K562 (cell line): ENCODE measurements at regions not wholly inside any gene's neighbourhood (a gene's known extent, or its start where the extent isn't known, plus 50 kb on each side); places are given as distances from the start of the nearest gene placed in this dataset.

Experiments
- ATAC-seq: fragments of 200-7000 bp; cut with Tn5 transposase; 3 replicates; pipeline ENCODE4 v1.9.1; 2020; ENCODE audit warnings: moderate library complexity
- BruUV-seq: library from RNA; stranded (reverse); fragments of 400-500 nt; replicated peaks from 2 replicates; lab custom pipeline; 2021; lab: Mats Ljungman, UMichigan
- CTCF ChIA-PET: fragments of 300-600 bp; formaldehyde crosslinking; extraction: SDS; loops from one replicate; lab custom pipeline; 2021; ENCODE audit warnings: low intra/inter-chr PET ratio; lab: Yijun Ruan, JAX
- POLR2A ChIA-PET: fragments of 300-600, 350-650 bp; sonication (Branson Sonifier 250); formaldehyde crosslinking; extraction: SDS; loops from one replicate; lab custom pipeline; 2021; ENCODE audit warnings: antibody characterized with exemption, inconsistent platforms; lab: Yijun Ruan, JAX
- DNase-seq, 4 experiments: peaks; one replicate each; pipeline versions ENCODE4 v3.0.0 to v3.0.0-alpha.2; 2011 to 2018; ENCODE audit warnings: low spot score in 3 of 4, mixed read lengths in 3 of 4; ENCODE audit errors: extremely low read depth in 1 of 4
- FAIRE-seq: peaks from 2 replicates; lab custom pipeline; 2011; peaks lifted over from hg19 to GRCh38; lab: Jason Lieb, UNC
- H2AFZ ChIP-seq: 2 replicates; pipeline ENCODE4 v1.6.0; 2011; ENCODE audit warnings: low read depth, low read length, control low read depth, inconsistent platforms
- H3K27ac ChIP-seq: fragments of 200-600 bp; 3 replicates; pipeline ENCODE4 v1.8.0; 2011; ENCODE audit warnings: low read depth, mild to moderate bottlenecking, control low read depth, inconsistent platforms, low read length, moderate library complexity, mixed read lengths; ENCODE audit errors: extremely low read depth
- H3K27me3 ChIP-seq, 2 experiments: fragments of 300-600 bp in 1 of 2; 2 replicates in 1 of 2; 3 replicates in 1 of 2; pipeline versions ENCODE4 v1.6.0 to v1.8.0; 2011; ENCODE audit warnings: inconsistent platforms in 2 of 2, low read length in 2 of 2, mild to moderate bottlenecking in 1 of 2, mixed read lengths in 1 of 2, moderate library complexity in 1 of 2; ENCODE audit not compliant: control insufficient read depth in 2 of 2, insufficient read depth in 2 of 2
- H3K36me3 ChIP-seq: fragments of 300-600 bp; 3 replicates; pipeline ENCODE4 v1.8.0; 2011; ENCODE audit warnings: mild to moderate bottlenecking, low read length, inconsistent platforms; ENCODE audit not compliant: control insufficient read depth, insufficient read depth
- H3K4me1 ChIP-seq, 2 experiments: fragments of 200-600 bp in 1 of 2; replicated peaks in 1 of 2; 2 replicates in 1 of 2; 3 replicates in 1 of 2; pipeline versions ENCODE4 v1.5.1 to v1.8.0; 2011; ENCODE audit warnings: inconsistent platforms in 2 of 2, low read length in 2 of 2, mild to moderate bottlenecking in 1 of 2, mixed read lengths in 1 of 2, moderate library complexity in 1 of 2; ENCODE audit not compliant: control insufficient read depth in 2 of 2, insufficient read depth in 2 of 2
- H3K4me2 ChIP-seq: 2 replicates; pipeline ENCODE4 v1.6.1; 2011; ENCODE audit warnings: low read length, control low read depth, inconsistent platforms, mixed read lengths; ENCODE audit not compliant: insufficient read depth
- H3K4me3 ChIP-seq: fragments of 200-600 bp; sonication (generic), shearing (Covaris generic); 2 replicates; pipeline ENCODE4 v1.5.1; 2016; ENCODE audit warnings: control low read depth, inconsistent platforms
- H3K79me2 ChIP-seq: fragments of 200-600 bp; 3 replicates; pipeline ENCODE4 v1.8.0; 2011; ENCODE audit warnings: low read length, inconsistent platforms; ENCODE audit not compliant: control insufficient read depth, insufficient read depth
- H3K9ac ChIP-seq, 2 experiments: 2 replicates each; pipeline versions ENCODE4 v1.6.0 to v1.6.1; 2011; ENCODE audit warnings: low read depth in 2 of 2, low read length in 2 of 2, control low read depth in 1 of 2, inconsistent platforms in 1 of 2, mild to moderate bottlenecking in 1 of 2, mixed read lengths in 1 of 2; ENCODE audit not compliant: insufficient read depth in 1 of 2
- H3K9me1 ChIP-seq: one replicate; pipeline ENCODE4 v1.6.0; 2011; ENCODE audit warnings: inconsistent platforms, mild to moderate bottlenecking, low read length, moderate library complexity; ENCODE audit not compliant: control insufficient read depth, insufficient read depth
- H3K9me3 ChIP-seq: replicated peaks from 2 replicates; pipeline ENCODE4 v1.5.1; 2011; ENCODE audit warnings: low read depth, low read length, inconsistent platforms; ENCODE audit not compliant: control insufficient read depth, insufficient read depth
- H4K20me1 ChIP-seq: replicated peaks from 2 replicates; pipeline ENCODE4 v1.6.1; 2011; ENCODE audit warnings: low read length, inconsistent platforms, mixed read lengths; ENCODE audit not compliant: control insufficient read depth, insufficient read depth
- CTCFL ChIP-seq: IDR thresholded peaks from 2 replicates; pipeline ENCODE4 v1.6.1; 2011; ENCODE audit warnings: borderline replicate concordance, low read depth, mild to moderate bottlenecking, moderate library complexity, low read length; ENCODE audit not compliant: insufficient read depth, poor library complexity, severe bottlenecking
- ESRRB ChIP-seq: fragments of 250-450 bp; sonication (Bioruptor Pico); IDR thresholded peaks from 2 replicates; pipeline ENCODE4 v1.5.0; 2020; ENCODE audit warnings: mild to moderate bottlenecking, moderate library complexity, borderline replicate concordance
- GTF3C2 ChIP-seq: IDR thresholded peaks from 3 replicates; pipeline ENCODE4 v1.6.1; 2011; ENCODE audit warnings: borderline replicate concordance, mild to moderate bottlenecking, moderate library complexity; ENCODE audit not compliant: insufficient read length; ENCODE audit errors: extremely low read depth
- MAFG ChIP-seq: fragments of 450-650 bp; conservative IDR thresholded peaks from 2 replicates; pipeline ENCODE4 v1.6.1; 2016; ENCODE audit warnings: missing genetic modification characterization, missing compliant biosample characterization
- MYC ChIP-seq, 2 experiments: fragments of 250-450 bp in 1 of 2; sonication (Bioruptor Pico) in 1 of 2; IDR thresholded peaks; 2 replicates each; pipeline versions ENCODE4 v1.5.1 to v1.6.1; 2012 to 2021; ENCODE audit warnings: low read depth in 2 of 2, borderline replicate concordance in 1 of 2, improper control_type of control experiment in 1 of 2, low read length in 1 of 2, mild to moderate bottlenecking in 1 of 2, moderate library complexity in 1 of 2
- RBM17 ChIP-seq: fragments of 200-400 bp; formaldehyde crosslinking; IDR thresholded peaks from 2 replicates; pipeline ENCODE4 v1.6.1; 2017; ENCODE audit warnings: low read depth, mild to moderate bottlenecking, low read length, borderline replicate concordance
- ZNF263 ChIP-seq: sonication (generic); formaldehyde crosslinking; IDR thresholded peaks from 2 replicates; pipeline ENCODE4 v1.8.0; 2022; ENCODE audit warnings: mild to moderate bottlenecking, missing genetic modification reagents, borderline replicate concordance
- ZNF561 ChIP-seq: fragments of 450-650 bp; formaldehyde crosslinking; conservative IDR thresholded peaks from 2 replicates; pipeline ENCODE4 v1.4.0; 2020; ENCODE audit warnings: mild to moderate bottlenecking, moderate library complexity
- WGBS: fragments of 100-300 bp; shearing (Covaris generic); methylation state at CpG from one replicate; pipeline ENCODE4 v1.1.6; 2016; ENCODE audit warnings: low coverage, mixed read lengths; ENCODE audit not compliant: insufficient coverage; ENCODE audit errors: missing lambda C conversion rate; 5-methylcytosine and 5-hydroxymethylcytosine counted together
- in situ Hi-C: fragments of 300-500 bp; cut with MboI; formaldehyde crosslinking; loops from 4 replicates; pipeline ENCODE4 v1.15.0; 2018; ENCODE audit warnings: inconsistent platforms, mixed read lengths
- intact Hi-C: fragments of 100-400 bp; cut with micrococcal nuclease; formaldehyde crosslinking; loops from 2 replicates; pipeline ENCODE4 v1.14.2; 2022

GRCh38 chr7:81854518-81854917 is 84.7 kb upstream of the HGF start:
- in situ Hi-C loops: no loop called here
- H3K36me3 ChIP-seq: no peaks in the 10 kb centered on the region
- ChIA-PET POLR2A (no interaction called here), CTCF (no interaction called here)
- H3K79me2 ChIP-seq: no peaks in the 10 kb centered on the region
- no peak for TF ChIP-seq ZNF263 (CRISPR knock-in tag)
- no peak for TF ChIP-seq ZNF561 (CRISPR knock-in tag)
- TF ChIP-seq CTCFL: no peak
- no peak for TF ChIP-seq MYC (IDR thresholded peaks at IDR 0.05; ENCODE audit: low read depth, low read length)
- no peak for TF ChIP-seq MYC (CRISPR knock-in tag; IDR thresholded peaks at IDR 0.05; ENCODE audit: borderline replicate concordance, low read depth)
- no peak for TF ChIP-seq MAFG (tag)
- no peak for TF ChIP-seq ESRRB (CRISPR knock-in tag)
- no peak for TF ChIP-seq GTF3C2
- TF ChIP-seq RBM17: no peak
- no peak overlapping the region for H3K4me2 ChIP-seq
- no peak overlapping the region for H3K4me3 ChIP-seq
- H3K9me3 ChIP-seq: no peaks in the 10 kb centered on the region
- 0% methylated on average over 2 of the region's 2 CpGs for WGBS
- ATAC-seq (no peak), FAIRE-seq (no peak), DNase-seq (no peak)
- no peak overlapping the region for H3K9ac ChIP-seq
- H3K9me1 ChIP-seq: no peaks in the 10 kb centered on the region
- H3K4me1 ChIP-seq: no peaks in the 10 kb centered on the region
- intact Hi-C loops: no loop called here
- H3K27ac ChIP-seq: no peak overlapping the region
- H3K27me3 ChIP-seq: no peaks in the 10 kb centered on the region
- no TSS peak for BruUV-seq
- H4K20me1 ChIP-seq: no peaks in the 10 kb centered on the region
- H2AFZ ChIP-seq: no peak overlapping the region
